ENCODE measurements at regions not wholly inside any gene's neighbourhood (a gene's known extent, or its start where the extent isn't known, plus 50 kb on each side); places are given as distances from the start of the nearest gene placed in this dataset.

- SMC1A ChIA-PET (ENCODE audit: uncharacterized antibody, unreplicated experiment), result interaction anchor here (0.8 kb wide), 1 partner anchor 10 kb away, joined by 3 read pairs; no protein-coding TSS in a partner anchor
- no peaks in the 10 kb centered on the region for H3K36me3 ChIP-seq (ENCODE audit: control insufficient read depth in 2 of 2, insufficient read depth in 2 of 2, low read length in 1 of 2)
- no peak overlapping the region for H3K9ac ChIP-seq (ENCODE audit: control insufficient read depth, insufficient read depth, low read length)
- no peak for FAIRE-seq
- RAD21 ChIA-PET (ENCODE audit: unreplicated experiment), result no interaction called here
- no peaks in the 10 kb centered on the region for H3K79me2 ChIP-seq (ENCODE audit: control insufficient read depth, insufficient read depth, low read length)
- CTCF ChIA-PET, result interaction anchor here (0.7 kb wide), 1 partner anchor 21 kb away, joined by 3 read pairs; no protein-coding TSS in a partner anchor
- no peak overlapping the region for H3K27ac ChIP-seq (ENCODE audit: control insufficient read depth, insufficient read depth)
- no peak for DNase-seq (ENCODE audit: low read depth, low spot score)
- no peaks in the 10 kb centered on the region; the same call in 1 of the 2 replicates for H4K20me1 ChIP-seq (ENCODE audit: control insufficient read depth, insufficient read depth)
- H3K27me3 ChIP-seq (replicated peaks in 1 of 2; ENCODE audit: control insufficient read depth in 2 of 2, insufficient read depth in 2 of 2, low read length in 1 of 2), result no peaks in the 10 kb centered on the region
- no peak overlapping the region for H3K4me3 ChIP-seq
- H3K4me1 ChIP-seq (ENCODE audit: control insufficient read depth, insufficient read depth, low read length), result no peaks in the 10 kb centered on the region
- ATAC-seq, result no peak
- H3K9me3 ChIP-seq (replicated peaks; ENCODE audit: control insufficient read depth, insufficient read depth, low read length), result no peaks in the 10 kb centered on the region
- H3K4me2 ChIP-seq (ENCODE audit: control insufficient read depth, insufficient read depth), result no peak overlapping the region
- WGBS (ENCODE audit: insufficient coverage, insufficient replicate concordance, low lambda C conversion rate, missing lambda C conversion rate), result 23% methylated on average over 7 of the region's 7 CpGs
- POLR2A ChIA-PET, result interaction anchor here (0.6 kb wide), 1 partner anchor 238 kb away, joined by 5 read pairs; no protein-coding TSS in a partner anchor
- no peak overlapping the region for H2AFZ ChIP-seq (ENCODE audit: control insufficient read depth, low read depth, low read length)
- BruUV-seq (replicated peaks), result no TSS peak
- intact Hi-C loops (cut with micrococcal nuclease; ENCODE audit: unreplicated experiment) (no loop called here), in situ Hi-C loops (cut with MboI) (no loop called here)
- TF ChIP-seq ELK1 (IDR thresholded peaks at IDR 0.05; ENCODE audit: low read depth, low read length) (no peak), YBX1 (IDR thresholded peaks at IDR 0.05) (no peak), RAD51 (IDR thresholded peaks at IDR 0.05) (no peak), SPI1 (IDR thresholded peaks at IDR 0.05; ENCODE audit: borderline replicate concordance, insufficient read depth, low read depth, low read length) (no peak), REST (IDR thresholded peaks at IDR 0.05; ENCODE audit: low read depth, low read length) (no peak), SIN3A (IDR thresholded peaks at IDR 0.05; ENCODE audit: low read depth, low read length) (no peak), BRCA1 (IDR thresholded peaks at IDR 0.05; ENCODE audit: low read depth, low read length) (no peak), ZNF592 (IDR thresholded peaks at IDR 0.05) (no peak), ZNF687 (IDR thresholded peaks at IDR 0.05) (no peak), FOXM1 (IDR thresholded peaks at IDR 0.05; ENCODE audit: low read depth, low read length) (no peak), NFIC (IDR thresholded peaks at IDR 0.05; ENCODE audit: low read depth, low read length) (no peak)
Measured at GRCh38 chr2:43073401-43073825, 153.0 kb downstream of the ZFP36L2 start.
